Hepatocyte (in vitro differentiated cells): ENCODE measurements at regions not wholly inside any gene's neighbourhood (a gene's known extent, or its start where the extent isn't known, plus 50 kb on each side); places are given as distances from the start of the nearest gene placed in this dataset.

ENCODE experiments used
- DNase-seq: peaks from one replicate; pipeline ENCODE4 v3.0.0-alpha.2; 2016; ENCODE audit warnings: low spot score
- H2AFZ ChIP-seq: fragments of 200-600 bp; sonication (generic); 2 replicates; pipeline ENCODE4 v1.6.0; 2016; ENCODE audit warnings: antibody characterized with exemption, mild to moderate bottlenecking
- H3K27ac ChIP-seq: fragments of 200-600 bp; sonication (generic); 2 replicates; pipeline ENCODE4 v1.5.1; 2016; ENCODE audit warnings: mild to moderate bottlenecking
- H3K27me3 ChIP-seq: fragments of 200-600 bp; sonication (generic); 2 replicates; pipeline ENCODE4 v1.6.1; 2016
- H3K36me3 ChIP-seq: fragments of 200-600 bp; sonication (generic); replicated peaks from 2 replicates; pipeline ENCODE4 v1.5.1; 2016; ENCODE audit warnings: low read depth; ENCODE audit not compliant: insufficient read depth
- H3K4me1 ChIP-seq: fragments of 200-600 bp; sonication (generic); 2 replicates; pipeline ENCODE4 v1.5.1; 2016; ENCODE audit warnings: mild to moderate bottlenecking, moderate library complexity; ENCODE audit not compliant: insufficient read depth
- H3K4me2 ChIP-seq: fragments of 200-600 bp; sonication (generic); 2 replicates; pipeline ENCODE4 v1.6.0; 2016
- H3K4me3 ChIP-seq: fragments of 200-600 bp; sonication (generic); 2 replicates; pipeline ENCODE4 v1.5.1; 2016; ENCODE audit warnings: mild to moderate bottlenecking
- H3K79me2 ChIP-seq: fragments of 200-600 bp; sonication (generic); 2 replicates; pipeline ENCODE4 v1.6.0; 2017; ENCODE audit warnings: mild to moderate bottlenecking
- H3K9me2 ChIP-seq: fragments of 200-600 bp; sonication (generic); replicated peaks from 2 replicates; pipeline ENCODE4 v1.6.0; 2017; ENCODE audit warnings: mild to moderate bottlenecking; ENCODE audit not compliant: insufficient read depth
- H3K9me3 ChIP-seq: fragments of 200-600 bp; sonication (generic); 2 replicates; pipeline ENCODE4 v1.5.1; 2016; ENCODE audit warnings: low read depth, mild to moderate bottlenecking
- H4K20me1 ChIP-seq: fragments of 200-600 bp; sonication (generic); 2 replicates; pipeline ENCODE4 v1.6.0; 2016; ENCODE audit warnings: mild to moderate bottlenecking; ENCODE audit not compliant: insufficient read depth, poor library complexity, severe bottlenecking
- EZH2 ChIP-seq: fragments of 200-600 bp; sonication (generic); IDR thresholded peaks from 2 replicates; pipeline ENCODE4 v1.6.1; 2016; ENCODE audit warnings: antibody characterized with exemption, mild to moderate bottlenecking, borderline replicate concordance
- EZH2phosphoT487 ChIP-seq: fragments of 200-600 bp; sonication (generic); IDR thresholded peaks from one replicate; pipeline ENCODE4 v1.6.1; 2018; ENCODE audit warnings: antibody characterized with exemption, mild to moderate bottlenecking, low read depth, moderate library complexity; ENCODE audit not compliant: unreplicated experiment, severe bottlenecking
- WGBS: methylation state at CpG from one replicate; pipeline ENCODE4 v1.1.6; 2016; ENCODE audit warnings: low lambda C conversion rate; ENCODE audit errors: missing lambda C conversion rate; 5-methylcytosine and 5-hydroxymethylcytosine counted together
- TF ChIP-seq, protein P1 (sequence below): fragments of 200-600 bp; sonication (generic); IDR thresholded peaks from 2 replicates; pipeline ENCODE4 v1.5.1; 2016; ENCODE audit warnings: antibody characterized with exemption, mild to moderate bottlenecking; ENCODE audit not compliant: poor library complexity

DNA sequence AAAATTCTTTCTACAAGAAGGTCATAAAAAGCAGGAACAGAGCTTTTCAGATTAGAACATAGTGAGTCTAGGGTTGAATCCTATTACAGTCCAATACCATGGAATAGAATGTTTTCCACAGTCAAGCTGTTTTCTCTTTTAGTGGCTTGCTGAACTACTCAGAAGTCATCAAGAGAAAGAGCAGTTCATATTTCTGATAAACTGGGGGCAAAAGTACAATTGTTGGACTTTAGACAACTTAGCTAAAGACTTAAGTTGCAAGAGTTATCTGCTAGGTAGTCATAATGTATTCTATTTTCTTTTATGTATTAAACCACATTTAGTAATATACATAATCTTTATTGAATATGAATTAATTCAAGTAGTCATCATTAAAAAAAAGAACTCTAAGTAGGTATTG is 233.1 kb upstream of the GRIA1 start:
- Histone ChIP-seq H3K79me2 (no peaks in the 10 kb centered on the region), H3K27me3 (no peaks in the 10 kb centered on the region), H4K20me1 (no peaks in the 10 kb centered on the region), H3K4me1 (no peaks in the 10 kb centered on the region), H3K4me3 (no peak overlapping the region), H3K36me3 (no peaks in the 10 kb centered on the region), H3K4me2 (no peak overlapping the region), H3K9me3 (no peaks in the 10 kb centered on the region), H2AFZ (no peak overlapping the region), H3K9me2 (no peaks in the 10 kb centered on the region), H3K27ac (no peak overlapping the region)
- TF ChIP-seq EZH2 (no peak), EZH2phosphoT487 (no peak)
- TF ChIP-seq, protein P1, sequence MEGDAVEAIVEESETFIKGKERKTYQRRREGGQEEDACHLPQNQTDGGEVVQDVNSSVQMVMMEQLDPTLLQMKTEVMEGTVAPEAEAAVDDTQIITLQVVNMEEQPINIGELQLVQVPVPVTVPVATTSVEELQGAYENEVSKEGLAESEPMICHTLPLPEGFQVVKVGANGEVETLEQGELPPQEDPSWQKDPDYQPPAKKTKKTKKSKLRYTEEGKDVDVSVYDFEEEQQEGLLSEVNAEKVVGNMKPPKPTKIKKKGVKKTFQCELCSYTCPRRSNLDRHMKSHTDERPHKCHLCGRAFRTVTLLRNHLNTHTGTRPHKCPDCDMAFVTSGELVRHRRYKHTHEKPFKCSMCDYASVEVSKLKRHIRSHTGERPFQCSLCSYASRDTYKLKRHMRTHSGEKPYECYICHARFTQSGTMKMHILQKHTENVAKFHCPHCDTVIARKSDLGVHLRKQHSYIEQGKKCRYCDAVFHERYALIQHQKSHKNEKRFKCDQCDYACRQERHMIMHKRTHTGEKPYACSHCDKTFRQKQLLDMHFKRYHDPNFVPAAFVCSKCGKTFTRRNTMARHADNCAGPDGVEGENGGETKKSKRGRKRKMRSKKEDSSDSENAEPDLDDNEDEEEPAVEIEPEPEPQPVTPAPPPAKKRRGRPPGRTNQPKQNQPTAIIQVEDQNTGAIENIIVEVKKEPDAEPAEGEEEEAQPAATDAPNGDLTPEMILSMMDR, result no peak
- DNase-seq, result no peak

DNA sequence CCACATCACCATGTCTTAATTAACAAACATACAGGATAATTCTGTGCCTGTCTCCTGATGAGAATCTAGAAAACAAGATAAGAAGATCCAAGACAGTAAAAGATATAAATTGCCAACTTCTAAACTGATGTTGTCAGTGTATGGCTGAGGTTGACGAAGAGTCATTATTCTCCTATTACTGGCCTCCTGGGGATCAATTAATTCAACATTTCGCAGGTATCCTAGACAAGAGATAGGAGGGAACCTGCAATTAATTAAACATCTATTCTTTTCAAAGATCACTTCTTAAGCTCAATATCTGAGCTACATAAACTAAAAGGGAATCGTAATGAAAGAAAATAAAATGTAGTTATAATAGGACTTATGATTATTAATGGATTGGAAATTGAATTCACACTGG is 232.0 kb upstream of the GRIA1 start:
- Histone ChIP-seq H3K4me1 (no peaks in the 10 kb centered on the region), H3K36me3 (no peaks in the 10 kb centered on the region), H3K4me3 (no peak overlapping the region), H3K9me2 (no peaks in the 10 kb centered on the region), H3K4me2 (no peak overlapping the region), H3K9me3 (no peaks in the 10 kb centered on the region), H4K20me1 (no peaks in the 10 kb centered on the region), H3K27me3 (no peaks in the 10 kb centered on the region), H3K27ac (no peak overlapping the region), H2AFZ (no peak overlapping the region), H3K79me2 (no peaks in the 10 kb centered on the region)
- TF ChIP-seq, protein P1, result no peak
- TF ChIP-seq EZH2phosphoT487 (no peak), EZH2 (no peak)
- no peak for DNase-seq
- whole genome bisulfite sequencing, result 73% methylated on average over 3 of the region's 3 CpGs

DNA sequence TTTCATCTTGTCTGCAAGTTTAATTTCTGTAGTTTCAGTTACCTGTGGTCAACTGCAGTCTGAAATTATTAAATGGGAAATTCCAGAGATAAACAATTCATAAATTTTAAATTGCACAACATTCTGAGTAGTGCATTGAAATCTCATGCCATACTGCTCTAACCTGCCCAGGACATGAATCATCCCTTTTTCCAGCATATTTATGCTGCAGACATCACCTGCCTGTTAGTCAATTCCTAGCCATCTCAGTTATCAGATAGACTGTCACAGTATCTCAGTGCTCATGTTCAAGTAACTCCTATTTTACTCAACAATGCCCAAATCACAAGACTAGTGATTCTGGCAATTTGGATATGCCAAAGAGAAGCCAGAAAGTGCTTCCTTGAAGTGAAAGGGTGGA is 223.0 kb upstream of the GRIA1 start:
- Histone ChIP-seq H2AFZ (no peak overlapping the region), H3K4me2 (no peak overlapping the region), H3K79me2 (no peaks in the 10 kb centered on the region), H3K4me3 (no peak overlapping the region), H3K9me3 (no peaks in the 10 kb centered on the region), H3K27ac (no peak overlapping the region), H4K20me1 (no peaks in the 10 kb centered on the region), H3K27me3 (no peaks in the 10 kb centered on the region), H3K4me1 (no peaks in the 10 kb centered on the region), H3K9me2 (no peaks in the 10 kb centered on the region), H3K36me3 (no peaks in the 10 kb centered on the region)
- peak; percentile 6 for DNase-seq
- TF ChIP-seq EZH2 (no peak), EZH2phosphoT487 (no peak)
- TF ChIP-seq, protein P1, result no peak

DNA sequence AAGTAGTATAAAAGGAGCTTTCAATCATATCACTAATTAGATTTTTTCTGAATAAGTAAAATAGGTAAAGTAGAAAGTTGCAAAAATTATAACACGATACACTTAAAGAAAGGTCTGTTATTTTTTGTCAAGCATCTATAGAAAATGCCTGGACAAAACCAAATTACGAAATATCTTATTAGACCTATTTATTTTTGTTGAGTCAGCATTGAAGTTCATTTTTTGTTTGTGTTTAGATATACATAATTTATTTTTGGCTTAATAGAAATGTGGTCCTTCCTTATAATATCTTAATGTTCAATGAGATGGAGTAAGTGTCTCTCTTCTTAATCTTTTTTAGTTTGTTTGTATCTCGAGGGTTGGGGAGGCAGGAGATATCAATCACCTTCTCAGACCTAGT is 214.8 kb upstream of the GRIA1 start:
- no peak overlapping the region for H3K27ac ChIP-seq
- no peak overlapping the region for H3K4me3 ChIP-seq
- no peaks in the 10 kb centered on the region for H3K36me3 ChIP-seq
- 45% methylated on average over 3 of the region's 3 CpGs for WGBS
- no peaks in the 10 kb centered on the region for H3K79me2 ChIP-seq
- no peaks in the 10 kb centered on the region for H4K20me1 ChIP-seq
- no peak overlapping the region for H2AFZ ChIP-seq
- H3K9me2 ChIP-seq, result no peaks in the 10 kb centered on the region
- no peak for DNase-seq
- no peak overlapping the region for H3K4me2 ChIP-seq
- TF ChIP-seq, protein P1, result no peak
- no peak for TF ChIP-seq EZH2phosphoT487
- TF ChIP-seq EZH2, result no peak
- H3K9me3 ChIP-seq, result no peaks in the 10 kb centered on the region
- no peaks in the 10 kb centered on the region for H3K4me1 ChIP-seq
- no peaks in the 10 kb centered on the region for H3K27me3 ChIP-seq
